GM12892 (cell line): ENCODE measurements at regions not wholly inside any gene's neighbourhood (a gene's known extent, or its start where the extent isn't known, plus 50 kb on each side); places are given as distances from the start of the nearest gene placed in this dataset.
"Not testable (repeated sequence)": the region's sequence is repeated elsewhere in the genome, so short reads cannot be mapped to it uniquely, and the experiment has no call there.

Source experiments
- POLR2AphosphoS5 ChIP-seq: IDR thresholded peaks from 2 replicates; pipeline ENCODE4 v1.6.1; 2011; ENCODE audit warnings: low read depth, low read length, control low read depth
- TAF1 ChIP-seq: IDR thresholded peaks from 2 replicates; pipeline ENCODE4 v1.6.1; 2011; ENCODE audit warnings: low read depth, mild to moderate bottlenecking, control low read depth, low read length, borderline replicate concordance

DNA sequence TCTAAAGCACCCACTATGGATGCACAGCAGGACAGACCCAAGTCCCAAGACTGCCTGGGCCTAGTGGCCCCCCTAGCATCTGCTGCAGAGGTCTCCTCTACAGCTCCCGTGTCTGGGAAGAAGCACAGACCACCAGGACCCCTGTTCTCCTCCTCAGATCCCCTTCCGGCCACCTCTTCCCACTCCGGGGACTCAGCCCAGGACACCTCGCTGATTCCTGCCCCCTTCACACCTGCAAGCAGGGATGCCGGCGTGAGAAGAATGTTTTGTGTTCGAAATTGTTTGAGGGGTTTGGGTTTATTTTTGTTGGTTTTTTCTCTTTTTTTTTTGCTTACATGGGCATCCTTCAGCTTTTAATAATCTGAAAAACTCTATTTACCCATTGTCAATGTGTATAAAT lies 150.3 kb upstream of the C1QTNF3 start:
- TF ChIP-seq TAF1, POLR2AphosphoS5: not testable (repeated sequence)
